Endothelial cell of umbilical vein (primary cell): ENCODE measurements at regions not wholly inside any gene's neighbourhood (a gene's known extent, or its start where the extent isn't known, plus 50 kb on each side); places are given as distances from the start of the nearest gene placed in this dataset.

Source experiments
- BruUV-seq: library from RNA; stranded (reverse); fragments of 400-500 nt; replicated peaks from 2 replicates; lab custom pipeline; 2021; lab: Mats Ljungman, UMichigan
- CTCF ChIA-PET: fragments of 300-600, 350-600 bp; sonication (Branson Sonifier 250); formaldehyde crosslinking; loops from one replicate; lab custom pipeline; 2021; ENCODE audit warnings: antibody characterized with exemption, inconsistent platforms; lab: Charles Lee
- POLR2A ChIA-PET: fragments of 300-600, 350-600 bp; sonication (Branson Sonifier 250); formaldehyde crosslinking; loops from one replicate; lab custom pipeline; 2021; ENCODE audit warnings: antibody characterized with exemption, inconsistent platforms; lab: Charles Lee
- DNase-seq: peaks from one replicate; pipeline ENCODE4 v3.0.0-alpha.2; 2011; ENCODE audit warnings: low read depth, low spot score
- FAIRE-seq: peaks from 2 replicates; lab custom pipeline; 2011; peaks lifted over from hg19 to GRCh38; lab: Jason Lieb, UNC
- H2AFZ ChIP-seq: 2 replicates; pipeline ENCODE4 v1.6.0; 2012; ENCODE audit warnings: low read depth, low read length, control low read depth, inconsistent platforms
- H3K27ac ChIP-seq: 2 replicates; pipeline ENCODE4 v1.5.1; 2011; ENCODE audit warnings: low read depth, mild to moderate bottlenecking, control low read depth, low read length, moderate library complexity; ENCODE audit not compliant: insufficient read depth
- H3K27me3 ChIP-seq, 2 experiments: 2 replicates each; pipeline versions ENCODE4 v1.6.0 to v1.6.1; 2011; ENCODE audit warnings: low read length in 2 of 2, mixed read lengths in 1 of 2; ENCODE audit not compliant: control insufficient read depth in 2 of 2, insufficient read depth in 2 of 2
- H3K36me3 ChIP-seq, 2 experiments: 2 replicates in 1 of 2; 3 replicates in 1 of 2; pipeline ENCODE4 v1.5.1; 2011; ENCODE audit warnings: low read length in 2 of 2, mild to moderate bottlenecking in 1 of 2, moderate library complexity in 1 of 2; ENCODE audit not compliant: control insufficient read depth in 2 of 2, insufficient read depth in 2 of 2; ENCODE audit errors: extremely low read depth in 1 of 2
- H3K4me1 ChIP-seq: 3 replicates; pipeline ENCODE4 v1.5.1; 2011; ENCODE audit warnings: mild to moderate bottlenecking, low read length; ENCODE audit not compliant: control insufficient read depth, insufficient read depth; ENCODE audit errors: extremely low read depth
- H3K4me2 ChIP-seq: 2 replicates; pipeline ENCODE4 v1.6.1; 2011; ENCODE audit warnings: low read length, control low read depth, mixed read lengths; ENCODE audit not compliant: insufficient read depth
- H3K4me3 ChIP-seq, 3 experiments: fragments of 200-600 bp in 1 of 3; sonication (generic), shearing (Covaris generic) in 1 of 3; replicated peaks in 1 of 3; 2 replicates each; pipeline ENCODE4 v1.5.1; 2011 to 2016; ENCODE audit warnings: control low read depth in 3 of 3, low read length in 3 of 3, mild to moderate bottlenecking in 2 of 3, inconsistent platforms in 1 of 3, low read depth in 1 of 3, moderate library complexity in 1 of 3; ENCODE audit not compliant: insufficient read depth in 1 of 3
- H3K79me2 ChIP-seq: 2 replicates; pipeline ENCODE4 v1.6.0; 2012; ENCODE audit warnings: low read length, inconsistent platforms; ENCODE audit not compliant: control insufficient read depth, insufficient read depth
- H3K9ac ChIP-seq: replicated peaks from 2 replicates; pipeline ENCODE3; 2011; ENCODE audit warnings: low read length, control low read depth; ENCODE audit not compliant: insufficient read depth; ENCODE audit errors: extremely low read depth
- H3K9me1 ChIP-seq: replicated peaks from 3 replicates; pipeline ENCODE4 v1.6.0; 2011; ENCODE audit warnings: mild to moderate bottlenecking, low read length; ENCODE audit not compliant: control insufficient read depth, insufficient read depth; ENCODE audit errors: extremely low read depth
- H3K9me3 ChIP-seq: replicated peaks from 2 replicates; pipeline ENCODE4 v1.5.1; 2012; ENCODE audit warnings: low read length, inconsistent platforms; ENCODE audit not compliant: control insufficient read depth, insufficient read depth
- H4K20me1 ChIP-seq: replicated peaks from 2 replicates; pipeline ENCODE3; 2011; ENCODE audit warnings: mild to moderate bottlenecking, low read length; ENCODE audit not compliant: control insufficient read depth, insufficient read depth; ENCODE audit errors: extremely low read depth
- CTCF ChIP-seq, 2 donors: IDR thresholded peaks; 1 replicate in 1 of 2; 2 replicates in 1 of 2; pipeline ENCODE4 v1.5.1; 2011; ENCODE audit warnings: low read length in 2 of 2, mild to moderate bottlenecking in 2 of 2, moderate library complexity in 2 of 2, control low read depth in 1 of 2, inconsistent platforms in 1 of 2, low read depth in 1 of 2; ENCODE audit not compliant: insufficient read depth in 1 of 2; ENCODE audit errors: extremely low read depth in 1 of 2
- EZH2 ChIP-seq: IDR thresholded peaks from 2 replicates; pipeline ENCODE4 v1.6.1; 2012; ENCODE audit warnings: borderline replicate concordance, low read depth, mild to moderate bottlenecking, moderate library complexity, low read length, inconsistent platforms; ENCODE audit not compliant: severe bottlenecking
- FOS ChIP-seq: IDR thresholded peaks from 2 replicates; pipeline ENCODE4 v1.6.1; 2011; ENCODE audit warnings: mild to moderate bottlenecking, low read length, moderate library complexity, borderline replicate concordance; ENCODE audit not compliant: insufficient read depth
- GATA2 ChIP-seq: IDR thresholded peaks from 2 replicates; pipeline ENCODE4 v1.7.0; 2011; ENCODE audit warnings: low read depth, mild to moderate bottlenecking, moderate library complexity, mixed read lengths, low read length; ENCODE audit not compliant: insufficient read length, insufficient read depth
- JUN ChIP-seq: IDR thresholded peaks from 2 replicates; pipeline ENCODE4 v1.6.1; 2011; ENCODE audit warnings: borderline replicate concordance, low read depth; ENCODE audit not compliant: insufficient read length, insufficient read depth
- MAX ChIP-seq: IDR thresholded peaks from 2 replicates; pipeline ENCODE4 v1.6.1; 2011; ENCODE audit not compliant: insufficient read depth, insufficient read length
- POLR2A ChIP-seq: IDR thresholded peaks from 2 replicates; pipeline ENCODE4 v1.6.1; 2012; ENCODE audit warnings: low read depth, mild to moderate bottlenecking, control low read depth, low read length
- POLR2AphosphoS5 ChIP-seq: IDR thresholded peaks from 2 replicates; pipeline ENCODE4 v1.6.1; 2012; ENCODE audit warnings: low read depth, mild to moderate bottlenecking, control low read depth, low read length, moderate library complexity; ENCODE audit not compliant: insufficient read depth
- dilution Hi-C: fragments of 300-500 bp; cut with MboI; formaldehyde crosslinking; loops from one replicate; pipeline ENCODE4 v1.15.0; 2019; ENCODE audit warnings: low sequenced_read_pairs; ENCODE audit not compliant: extremely low pct_ligation_motif_present
- intact Hi-C: fragments of 100-400 bp; cut with micrococcal nuclease; formaldehyde crosslinking; loops from one replicate; pipeline ENCODE4 v1.10.0; 2022

- Histone ChIP-seq H3K4me3 (peak overlapping the region in 1 of 3 experiments; percentile 12), H3K27ac (peak overlapping the region; percentile 79), H2AFZ (peak overlapping the region; percentile 66), H3K79me2 (no peaks in the 10 kb centered on the region), H3K9me1 (no peaks in the 10 kb centered on the region), H3K27me3 (no peaks in the 10 kb centered on the region), H3K9me3 (no peaks in the 10 kb centered on the region), H3K4me1 (peaks cover 23% of the 10 kb centered on the region), H4K20me1 (no peaks in the 10 kb centered on the region), H3K4me2 (peak overlapping the region; percentile 74), H3K9ac (peak overlapping the region; percentile 24), H3K36me3 (no peaks in the 10 kb centered on the region)
- dilution Hi-C loops (no loop called here), intact Hi-C loops (loop anchor here (1.0 to 2.0 kb wide), 8 partner anchors 41 to 331 kb away; no protein-coding TSS in a partner anchor)
- ChIA-PET CTCF (interaction anchor here (0.6 to 5.3 kb wide), 48 partner anchors 11 to 682 kb away, joined by 3 to 54 read pairs (median 4); partner anchors contain the start of gene SH3BP4), POLR2A (interaction anchor here (1.1 kb wide), 1 partner anchor 58 kb away, joined by 3 read pairs; no protein-coding TSS in a partner anchor)
- peak; percentile 92 for DNase-seq
- FAIRE-seq: peak; percentile 97
- no peak for TF ChIP-seq MAX
- TF ChIP-seq POLR2A: peak; percentile 23
- TF ChIP-seq JUN: no peak
- TF ChIP-seq GATA2: no peak
- TF ChIP-seq EZH2: no peak
- TF ChIP-seq POLR2AphosphoS5: no peak
- TF ChIP-seq CTCF (IDR thresholded peaks at IDR 0.05; ENCODE audit: extremely low read depth in 1 of 2, insufficient read depth in 1 of 2, low read depth in 1 of 2, low read length in 2 of 2): peak; percentile 87 to 91
- no peak for TF ChIP-seq FOS
- TSS peak; percentile 18 for BruUV-seq
Measured at GRCh38 chr2:234881413-234882241, 70.2 kb upstream of the SH3BP4 start.
